ENCODE measurements at regions not wholly inside any gene's neighbourhood (a gene's known extent, or its start where the extent isn't known, plus 50 kb on each side); places are given as distances from the start of the nearest gene placed in this dataset.
"Not testable (repeated sequence)": the region's sequence is repeated elsewhere in the genome, so short reads cannot be mapped to it uniquely, and the experiment has no call there.

DNA sequence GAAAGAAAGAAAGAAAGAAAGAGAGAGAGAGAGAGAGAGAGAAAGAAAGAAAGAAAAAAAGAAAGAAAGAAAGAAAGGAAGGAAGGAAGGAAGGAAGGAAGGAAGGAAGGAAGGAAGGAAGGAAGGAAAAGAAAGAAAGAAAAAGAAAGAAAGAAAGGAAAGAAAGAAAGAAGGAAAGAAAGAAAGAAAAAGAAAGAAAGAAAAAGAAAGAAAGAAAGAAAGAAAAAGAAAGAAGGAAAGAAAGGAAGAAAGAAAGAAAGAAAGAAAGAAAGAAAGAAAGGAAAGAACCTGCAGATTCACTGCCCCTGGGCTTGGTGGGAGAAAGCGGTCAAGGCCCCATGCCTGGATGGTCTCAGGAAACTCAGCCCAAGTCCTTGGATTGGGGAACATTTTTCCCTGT lies 1426.2 kb downstream of the BRD1 start:
- DNase-seq, result not testable (repeated sequence)

- DNase-seq, result no peak
Measured at GRCh38 chr22:48398181-48398905, 1429.3 kb downstream of the BRD1 start.

- DNase-seq, result no peak
Measured at GRCh38 chr22:48397531-48398180, 1430.0 kb downstream of the BRD1 start.

DNA sequence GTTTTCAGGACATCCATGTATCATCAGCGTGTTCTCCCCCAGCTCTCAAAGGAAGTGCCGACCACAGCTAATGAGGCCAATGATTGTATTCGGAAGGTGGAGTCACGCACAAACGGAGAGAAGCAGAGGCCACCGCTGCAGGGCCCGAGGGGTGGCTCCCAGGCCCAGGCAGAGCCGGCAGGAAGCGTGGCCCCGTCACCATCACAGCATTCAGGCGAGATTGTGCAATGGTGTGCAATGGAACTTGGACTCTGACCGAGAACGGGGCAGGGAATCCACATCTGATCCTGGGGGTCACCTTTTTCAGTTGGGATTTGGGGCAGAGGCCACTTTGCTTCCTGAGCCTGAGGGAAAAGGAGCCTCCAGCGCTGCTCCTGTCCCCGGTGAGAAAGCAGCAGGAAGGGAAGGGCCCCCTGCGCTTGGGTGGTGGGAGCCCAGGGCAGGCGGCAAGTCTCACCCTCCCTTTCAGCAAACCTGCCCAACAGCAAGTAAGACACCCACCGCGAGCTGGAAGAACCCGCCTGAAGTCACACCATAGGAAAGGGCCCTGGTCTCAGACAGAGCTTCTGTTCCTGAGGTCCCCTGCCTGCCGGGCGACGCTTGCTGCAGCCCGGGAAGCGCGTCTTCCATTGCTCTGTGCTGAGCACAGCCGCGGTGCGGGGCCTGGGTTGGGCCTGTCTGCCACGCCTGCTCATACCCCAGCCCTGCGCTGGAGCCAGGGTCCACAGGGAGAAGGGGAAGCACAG lies 1430.7 kb downstream of the BRD1 start:
- DNase-seq, result no peak

DNA sequence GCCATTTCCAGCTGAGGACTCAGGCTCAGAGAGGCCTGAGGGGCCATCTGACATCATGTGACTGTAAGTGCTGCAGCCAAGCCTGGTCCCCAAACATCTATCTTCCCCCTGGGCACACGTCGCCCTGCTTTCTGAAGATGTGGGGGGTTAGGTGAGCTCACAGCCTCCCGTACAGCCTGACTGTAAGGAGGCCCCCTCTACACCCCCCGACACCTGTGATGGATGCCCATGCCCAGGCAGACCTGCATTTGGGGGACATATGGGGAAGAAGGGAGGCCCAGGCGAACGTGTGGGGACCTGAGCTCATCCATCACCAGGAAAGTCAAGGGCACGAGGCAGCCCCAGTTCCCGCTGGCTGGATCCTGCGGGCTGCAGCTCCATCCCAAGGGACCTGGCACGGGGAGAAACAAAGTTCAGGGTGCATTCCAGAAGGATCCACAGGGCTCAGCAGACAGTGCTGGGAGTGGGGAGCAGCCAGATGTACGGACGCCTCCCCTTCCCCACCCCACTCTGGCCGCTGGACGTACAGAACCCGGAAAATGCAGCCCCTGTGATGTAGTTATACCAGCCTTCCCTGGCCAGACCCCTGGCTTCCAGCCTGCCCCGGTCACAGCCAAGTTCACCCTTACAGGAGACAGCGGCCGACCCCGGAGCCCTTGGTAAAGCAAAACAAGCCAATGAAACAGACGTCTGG lies 1431.4 kb downstream of the BRD1 start:
- DNase-seq, result no peak

- no peak for DNase-seq
Measured at GRCh38 chr22:48395201-48395600, 1432.5 kb downstream of the BRD1 start.

DNA sequence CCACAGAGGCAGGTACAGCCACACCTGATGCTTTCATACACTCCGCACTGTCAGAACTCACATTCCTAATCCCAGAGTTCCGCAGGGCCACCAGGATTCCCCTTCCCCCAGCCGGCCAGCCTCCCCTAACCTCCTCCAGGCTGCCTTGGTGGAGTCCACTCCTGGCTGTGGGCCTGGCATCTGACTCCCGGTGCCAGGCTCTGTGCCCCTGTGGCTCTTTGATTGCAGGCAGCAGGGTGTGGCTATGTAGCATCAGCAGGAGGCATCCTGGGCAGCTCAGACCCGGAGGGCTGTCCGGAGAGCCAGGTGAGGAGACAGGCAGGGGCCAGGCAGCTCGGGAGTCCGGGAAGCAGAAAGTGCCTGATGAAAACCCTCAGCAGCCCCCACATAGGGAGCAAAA lies 1432.9 kb downstream of the BRD1 start:
- DNase-seq, result no peak

GRCh38 chr22:48393885-48394284 lies 1433.8 kb downstream of the BRD1 start:
- no peak for DNase-seq

DNA sequence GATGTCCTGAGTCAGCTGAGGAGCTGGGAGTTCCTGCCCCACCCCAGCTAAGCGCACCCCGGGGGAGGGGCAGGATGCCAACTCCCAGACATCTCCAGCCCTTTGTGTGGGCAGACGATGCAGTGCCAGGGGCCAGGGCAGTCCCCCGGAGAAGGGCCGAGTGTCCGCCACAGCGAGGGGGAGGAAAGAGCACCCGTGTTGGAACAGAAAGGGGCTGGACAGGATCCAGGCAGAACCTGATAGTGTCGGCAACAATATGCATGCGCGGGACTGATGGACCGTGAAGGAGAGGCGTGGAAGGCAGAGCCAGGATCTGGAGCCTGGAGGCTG lies 1434.7 kb downstream of the BRD1 start:
- no peak for DNase-seq

- no peak for DNase-seq
Measured at GRCh38 chr22:48391820-48392219, 1435.9 kb downstream of the BRD1 start.

GRCh38 chr22:48391171-48391711 lies 1436.4 kb downstream of the BRD1 start:
- DNase-seq, result no peak

DNA sequence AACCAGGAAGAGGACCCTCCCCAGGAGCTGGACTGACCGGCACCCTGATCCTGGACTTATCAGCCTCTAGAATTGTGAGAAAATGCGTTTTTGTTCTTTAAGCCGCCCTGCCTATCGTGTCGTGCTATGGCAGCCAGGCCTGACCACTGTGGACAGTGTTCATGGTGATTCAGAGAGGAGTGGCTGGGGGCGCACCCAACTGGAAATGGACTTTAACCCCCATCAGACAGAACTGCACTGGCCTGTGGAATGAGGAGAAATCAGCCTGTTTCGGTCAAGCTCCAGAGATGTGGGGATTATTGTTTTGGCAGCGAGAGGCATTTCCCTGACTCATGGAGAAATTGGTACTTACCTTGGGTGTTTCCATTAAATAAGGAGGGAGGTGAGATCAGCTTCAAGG lies 1437.8 kb downstream of the BRD1 start:
- no peak for DNase-seq

- DNase-seq, result no peak
Measured at GRCh38 chr22:48382197-48382596, 1445.5 kb downstream of the BRD1 start.

- DNase-seq, result no peak
Measured at GRCh38 chr22:48380016-48380665, 1447.5 kb downstream of the BRD1 start.

DNA sequence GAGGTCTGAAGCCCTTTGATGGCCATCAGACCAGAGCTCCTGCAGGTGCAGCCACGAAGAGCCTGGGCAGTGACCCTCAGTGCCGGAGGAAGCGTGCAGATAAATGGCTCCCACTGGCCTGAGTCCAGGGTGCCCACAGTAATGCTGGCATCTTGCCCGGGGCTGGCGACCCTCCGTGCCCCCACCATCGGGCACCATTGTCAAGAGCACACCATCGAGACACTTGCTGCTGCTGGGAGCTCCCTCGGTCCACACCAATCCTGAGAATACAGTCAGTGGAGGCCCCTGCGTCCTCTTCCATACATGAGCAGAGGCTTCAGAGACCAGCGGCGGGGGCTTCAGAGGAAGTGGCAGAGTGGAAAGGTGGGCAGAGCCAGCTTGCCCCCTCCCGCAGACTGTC lies 1448.3 kb downstream of the BRD1 start:
- no peak for DNase-seq

GRCh38 chr22:48378673-48379072 lies 1449.0 kb downstream of the BRD1 start:
- no peak for DNase-seq

DNA sequence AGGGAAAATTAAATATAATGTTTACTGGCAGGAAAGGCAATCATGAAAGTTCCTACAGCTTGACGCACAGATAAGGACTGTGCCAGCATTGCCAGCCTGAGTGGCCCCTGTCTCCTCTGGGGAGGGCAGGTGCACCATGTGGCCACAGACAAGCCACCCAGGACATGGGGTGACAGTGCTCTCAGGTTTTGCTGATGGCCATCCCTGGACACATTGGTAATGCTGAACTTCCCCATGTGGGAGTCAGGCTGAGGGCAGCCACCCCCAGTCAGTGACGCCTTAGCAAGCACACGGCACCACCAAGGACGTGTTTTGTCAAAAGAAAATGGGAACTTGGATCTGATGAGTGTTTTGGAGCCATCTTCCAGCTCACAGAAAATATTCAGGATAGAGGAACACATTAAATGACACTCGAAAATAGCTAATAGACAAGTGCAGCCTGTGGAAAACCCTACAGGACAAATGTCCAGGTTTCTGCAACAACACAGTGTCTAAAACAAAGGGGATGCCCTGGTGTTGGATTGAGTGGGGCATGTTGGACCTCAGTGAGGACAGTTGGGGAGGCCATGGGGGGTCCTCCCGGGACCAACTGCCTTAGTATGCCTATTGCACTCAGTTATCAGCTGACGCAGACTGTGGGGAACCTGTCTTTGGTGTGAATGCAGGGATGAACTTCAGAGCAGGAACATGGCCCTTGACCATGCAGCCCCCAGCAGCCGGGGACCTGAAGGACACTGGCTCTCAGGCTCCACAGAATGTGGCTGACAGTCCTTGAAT lies 1450.5 kb downstream of the BRD1 start:
- peak in 1 of 4 experiments; percentile 7 for DNase-seq

GRCh38 chr22:48376428-48376827 lies 1451.2 kb downstream of the BRD1 start:
- DNase-seq, result no peak

DNA sequence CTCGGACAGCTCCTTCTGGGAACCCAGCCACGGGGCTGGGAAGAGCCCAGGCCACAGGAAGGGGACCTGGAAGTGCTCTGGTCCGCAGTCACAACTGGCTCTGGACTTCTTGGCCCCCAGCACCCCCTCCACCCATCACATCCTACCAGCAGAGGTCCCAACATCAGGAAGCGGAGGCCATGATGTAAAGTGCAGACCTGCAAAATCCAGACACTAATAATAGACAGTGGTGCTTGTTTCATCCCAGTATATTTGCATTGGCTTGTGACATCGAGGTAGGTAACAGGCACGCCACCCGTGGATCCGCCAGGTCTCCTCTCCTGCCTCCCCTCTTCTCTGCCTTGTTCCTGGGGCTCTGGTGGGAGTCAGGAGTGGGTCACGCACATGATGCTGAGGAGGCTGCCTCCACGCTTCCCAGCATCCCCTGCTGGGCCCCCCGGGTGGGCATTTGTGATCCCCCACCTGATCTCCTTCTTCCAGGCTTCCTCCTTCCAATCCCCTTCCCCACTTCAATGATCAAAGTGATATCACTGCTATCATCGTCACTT lies 1454.0 kb downstream of the BRD1 start:
- no peak for DNase-seq

DNA sequence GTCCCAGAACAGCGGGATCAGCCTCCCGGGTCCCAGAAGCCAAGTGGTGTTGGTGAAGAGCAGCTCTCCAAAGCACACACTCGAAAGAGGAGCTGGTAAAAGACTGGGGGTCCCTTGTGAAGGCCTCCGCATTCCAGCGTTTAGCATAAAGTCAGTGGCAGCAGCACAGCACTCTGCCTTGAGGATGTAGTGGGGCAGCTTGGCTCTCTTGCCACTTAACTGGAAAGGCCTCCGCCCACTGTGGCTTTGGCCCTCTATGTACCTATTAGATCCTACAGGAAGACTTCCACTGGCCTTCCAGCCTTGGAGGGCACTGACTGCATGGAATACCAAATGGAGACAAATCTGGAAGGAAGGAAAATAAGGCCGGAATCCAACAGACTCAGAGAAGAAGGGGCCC lies 1455.3 kb downstream of the BRD1 start:
- no peak for DNase-seq

GRCh38 chr22:48371391-48371790 lies 1456.3 kb downstream of the BRD1 start:
- no peak for DNase-seq
